CD4-positive, CD25-positive, alpha-beta regulatory T cell (primary cell): ENCODE measurements at regions not wholly inside any gene's neighbourhood (a gene's known extent, or its start where the extent isn't known, plus 50 kb on each side); places are given as distances from the start of the nearest gene placed in this dataset.

Experiments used
- ATAC-seq, 2 donors: fragments of 150-1000 bp; cut with Tn5 transposase; one replicate each; pipeline ENCODE4 v1.10.0; 2021; ENCODE audit warnings: low read depth in 2 of 2, moderate number of reproducible peaks in 2 of 2, moderate library complexity in 1 of 2
- DNase-seq, 3 donors: peaks; one replicate each; pipeline versions ENCODE4 v3.0.0 to v3.0.0-alpha.2; 2012 to 2022; ENCODE audit warnings: mixed read lengths in 1 of 3
- H3K27ac ChIP-seq: one replicate; pipeline ENCODE4 v1.7.0; 2013; ENCODE audit warnings: mild to moderate bottlenecking, low read length; ENCODE audit not compliant: insufficient read depth, poor library complexity, severe bottlenecking
- H3K27me3 ChIP-seq: one replicate; pipeline ENCODE4 v1.7.0; 2013; ENCODE audit warnings: low read length; ENCODE audit not compliant: control insufficient read depth, insufficient read depth
- H3K36me3 ChIP-seq: one replicate; pipeline ENCODE4 v1.7.0; 2013; ENCODE audit warnings: mild to moderate bottlenecking, low read length, moderate library complexity; ENCODE audit not compliant: control insufficient read depth, insufficient read depth
- H3K4me1 ChIP-seq: 2 replicates; pipeline ENCODE4 v1.7.0; 2013; ENCODE audit warnings: mild to moderate bottlenecking, low read length; ENCODE audit not compliant: insufficient read depth, control insufficient read depth, poor library complexity, severe bottlenecking
- H3K4me3 ChIP-seq: one replicate; pipeline ENCODE4 v1.7.0; 2013; ENCODE audit warnings: low read depth, mild to moderate bottlenecking, low read length, moderate library complexity
- H3K9me3 ChIP-seq, 2 experiments: 1 replicate in 1 of 2; 2 replicates in 1 of 2; pipeline ENCODE4 v1.7.0; 2013; ENCODE audit warnings: low read length in 2 of 2, mild to moderate bottlenecking in 1 of 2, moderate library complexity in 1 of 2; ENCODE audit not compliant: control insufficient read depth in 2 of 2
- H3K27ac Mint-ChIP-seq, 3 donors: one replicate each; pipeline ENCODE4 v1.8.0; 2020 to 2022; ENCODE audit warnings: mild to moderate bottlenecking in 3 of 3, mixed read lengths in 3 of 3, moderate library complexity in 2 of 3
- H3K27me3 Mint-ChIP-seq: one replicate; pipeline ENCODE4 v1.8.0; 2022; ENCODE audit warnings: mild to moderate bottlenecking, mixed read lengths
- H3K36me3 Mint-ChIP-seq: one replicate; pipeline ENCODE4 v1.8.0; 2020; ENCODE audit warnings: mixed read lengths
- H3K4me1 Mint-ChIP-seq, 4 donors: one replicate each; pipeline ENCODE4 v1.8.0; 2020 to 2022; ENCODE audit warnings: mixed read lengths in 4 of 4, mild to moderate bottlenecking in 1 of 4
- H3K4me3 Mint-ChIP-seq, 4 donors: one replicate each; pipeline ENCODE4 v1.8.0; 2020 to 2022; ENCODE audit warnings: mild to moderate bottlenecking in 4 of 4, mixed read lengths in 4 of 4, moderate library complexity in 3 of 4
- H3K9me3 Mint-ChIP-seq, 7 donors: one replicate each; pipeline ENCODE4 v1.8.0; 2020 to 2022; ENCODE audit warnings: mixed read lengths in 7 of 7, mild to moderate bottlenecking in 3 of 7, moderate library complexity in 2 of 7

GRCh38 chr6:65955034-65955433, 248.0 kb upstream of the EYS start:
- no peaks in the 10 kb centered on the region for H3K27me3 ChIP-seq
- ATAC-seq (no peak), DNase-seq (no peak)
- H3K27ac ChIP-seq: no peak overlapping the region
- Mint-ChIP-seq H3K27ac (no peak overlapping the region), H3K9me3 (peaks cover 0 to 12% (median 4%) of the 10 kb centered on the region in 7 donors), H3K36me3 (no peaks in the 10 kb centered on the region), H3K4me3 (no peak overlapping the region), H3K4me1 (no peaks in the 10 kb centered on the region), H3K27me3 (no peaks in the 10 kb centered on the region)
- H3K4me3 ChIP-seq: no peak overlapping the region
- no peaks in the 10 kb centered on the region for H3K36me3 ChIP-seq
- peaks cover 0 to 4% of the 10 kb centered on the region in 2 experiments for H3K9me3 ChIP-seq
- H3K4me1 ChIP-seq: no peaks in the 10 kb centered on the region

DNA sequence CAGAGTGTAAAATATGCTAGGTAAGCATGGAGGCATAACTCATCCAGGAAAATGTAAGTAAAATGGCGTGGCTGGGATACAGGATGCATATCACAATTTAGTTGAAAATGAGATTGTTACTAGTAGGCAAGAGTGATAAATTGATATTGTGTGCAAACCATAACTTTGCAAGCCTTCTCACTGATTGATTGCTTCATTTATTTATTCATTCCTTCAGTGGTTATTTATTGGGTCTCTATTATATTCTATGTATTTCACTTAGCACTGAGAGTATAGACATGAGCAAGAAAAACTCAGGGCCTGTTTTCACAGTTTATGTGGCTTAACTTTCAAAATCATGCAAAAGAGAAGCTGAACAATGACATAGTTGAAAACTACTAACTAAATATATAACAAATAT, 241.0 kb upstream of the EYS start:
- no peak overlapping the region for H3K27ac Mint-ChIP-seq
- H3K4me3 ChIP-seq: no peak overlapping the region
- no peaks in the 10 kb centered on the region for H3K4me1 Mint-ChIP-seq
- H3K9me3 Mint-ChIP-seq: peaks cover 0 to 12% (median 4%) of the 10 kb centered on the region in 7 donors
- no peaks in the 10 kb centered on the region for H3K27me3 ChIP-seq
- no peak for ATAC-seq
- peaks cover 2 to 3% of the 10 kb centered on the region in 2 experiments for H3K9me3 ChIP-seq
- no peak overlapping the region for H3K27ac ChIP-seq
- no peak for DNase-seq
- H3K4me1 ChIP-seq: no peaks in the 10 kb centered on the region
- H3K27me3 Mint-ChIP-seq: no peaks in the 10 kb centered on the region
- H3K36me3 Mint-ChIP-seq: no peaks in the 10 kb centered on the region
- no peak overlapping the region for H3K4me3 Mint-ChIP-seq
- H3K36me3 ChIP-seq: no peaks in the 10 kb centered on the region

DNA sequence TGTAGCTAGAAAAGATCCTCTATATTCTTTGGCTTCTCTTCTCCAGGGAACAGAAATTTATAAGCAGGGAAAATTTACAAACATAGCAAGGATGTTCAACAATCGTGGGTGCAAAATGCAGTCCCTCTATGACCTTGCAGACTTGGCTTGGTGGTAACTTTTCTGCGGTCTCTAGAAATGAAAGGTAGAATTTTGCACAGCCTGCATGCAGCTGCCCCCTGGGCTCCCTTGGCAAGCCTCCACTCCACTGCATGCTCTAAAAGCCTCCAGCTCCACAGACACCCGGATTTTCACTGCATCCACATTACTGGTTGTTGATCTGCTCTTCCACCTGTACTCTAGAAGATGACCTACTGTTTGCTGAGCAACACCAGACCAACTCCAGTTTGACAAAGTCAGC, 236.5 kb upstream of the EYS start:
- DNase-seq (no peak), ATAC-seq (no peak)
- H3K9me3 ChIP-seq: peaks cover 2 to 8% of the 10 kb centered on the region in 2 experiments
- H3K4me1 ChIP-seq: no peaks in the 10 kb centered on the region
- Mint-ChIP-seq H3K27ac (no peak overlapping the region), H3K36me3 (no peaks in the 10 kb centered on the region), H3K9me3 (peaks cover 0 to 11% (median 4%) of the 10 kb centered on the region in 7 donors), H3K27me3 (no peaks in the 10 kb centered on the region), H3K4me1 (no peaks in the 10 kb centered on the region), H3K4me3 (no peak overlapping the region)
- H3K27ac ChIP-seq: no peak overlapping the region
- H3K4me3 ChIP-seq: no peak overlapping the region
- no peaks in the 10 kb centered on the region for H3K36me3 ChIP-seq
- no peaks in the 10 kb centered on the region for H3K27me3 ChIP-seq

DNA sequence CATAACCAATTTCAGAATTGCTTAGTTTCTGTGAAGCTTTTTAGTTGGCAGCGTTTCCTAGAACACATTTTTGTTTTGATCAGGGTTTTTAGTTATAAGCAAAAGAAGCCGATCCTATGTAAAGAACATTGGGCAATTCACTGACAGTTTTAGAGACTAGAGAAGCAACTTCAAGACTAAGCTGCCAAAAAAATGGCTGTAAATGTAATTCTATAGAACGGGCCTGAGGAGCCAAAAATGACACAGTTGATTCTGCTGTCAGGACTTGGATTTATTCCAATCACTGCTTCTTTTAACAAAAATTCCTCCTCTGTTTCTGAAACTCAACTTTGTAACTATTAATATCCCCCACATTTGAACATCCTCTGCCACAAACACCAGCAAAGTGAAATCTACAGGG, 236.0 kb upstream of the EYS start:
- DNase-seq: no peak
- H3K4me3 Mint-ChIP-seq: no peak overlapping the region
- Histone ChIP-seq H3K27me3 (no peaks in the 10 kb centered on the region), H3K4me1 (no peaks in the 10 kb centered on the region), H3K27ac (no peak overlapping the region), H3K36me3 (no peaks in the 10 kb centered on the region), H3K4me3 (no peak overlapping the region), H3K9me3 (peaks cover 2 to 10% of the 10 kb centered on the region in 2 experiments)
- ATAC-seq: no peak
- no peaks in the 10 kb centered on the region for H3K4me1 Mint-ChIP-seq
- no peaks in the 10 kb centered on the region for H3K36me3 Mint-ChIP-seq
- H3K9me3 Mint-ChIP-seq: peaks cover 0 to 13% (median 5%) of the 10 kb centered on the region in 7 donors
- H3K27me3 Mint-ChIP-seq: no peaks in the 10 kb centered on the region
- H3K27ac Mint-ChIP-seq: no peak overlapping the region

DNA sequence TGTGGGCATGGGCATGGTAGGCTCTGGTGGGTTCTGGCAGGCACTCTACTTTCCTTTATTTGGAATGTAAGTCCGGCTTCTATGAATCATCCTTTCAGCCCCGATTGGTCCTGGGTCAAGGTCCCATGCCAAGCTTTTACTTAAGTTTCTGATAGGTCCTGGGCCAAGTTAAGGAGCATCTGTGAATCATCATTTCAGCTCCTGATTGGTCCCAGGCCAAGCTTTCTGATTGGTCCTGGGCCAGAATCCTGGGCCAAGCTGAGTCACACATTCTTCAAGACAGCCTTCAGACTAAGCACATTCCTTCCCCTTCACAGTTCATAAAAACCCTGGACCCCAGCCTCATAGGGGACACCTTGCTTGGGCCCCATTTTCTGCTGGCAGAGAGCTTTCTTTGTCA, 231.0 kb upstream of the EYS start:
- ATAC-seq: no peak
- no peaks in the 10 kb centered on the region for H3K4me1 ChIP-seq
- H3K27me3 Mint-ChIP-seq: no peaks in the 10 kb centered on the region
- H3K9me3 ChIP-seq: peaks cover 2 to 15% of the 10 kb centered on the region in 2 experiments
- no peaks in the 10 kb centered on the region for H3K36me3 ChIP-seq
- no peak overlapping the region for H3K27ac Mint-ChIP-seq
- peaks cover 3 to 10% (median 5%) of the 10 kb centered on the region in 7 donors for H3K9me3 Mint-ChIP-seq
- H3K4me3 Mint-ChIP-seq: no peak overlapping the region
- H3K27ac ChIP-seq: no peak overlapping the region
- DNase-seq: no peak
- no peaks in the 10 kb centered on the region for H3K36me3 Mint-ChIP-seq
- H3K27me3 ChIP-seq: no peaks in the 10 kb centered on the region
- H3K4me1 Mint-ChIP-seq: no peaks in the 10 kb centered on the region
- no peak overlapping the region for H3K4me3 ChIP-seq

GRCh38 chr6:65935412-65935811, 228.4 kb upstream of the EYS start:
- H3K4me1 ChIP-seq: no peaks in the 10 kb centered on the region
- no peaks in the 10 kb centered on the region for H3K27me3 ChIP-seq
- H3K36me3 ChIP-seq: no peaks in the 10 kb centered on the region
- H3K9me3 ChIP-seq: peaks cover 2 to 19% of the 10 kb centered on the region in 2 experiments
- H3K4me3 ChIP-seq: no peak overlapping the region
- no peaks in the 10 kb centered on the region for H3K36me3 Mint-ChIP-seq
- no peak overlapping the region for H3K27ac Mint-ChIP-seq
- no peak for ATAC-seq
- DNase-seq: no peak
- H3K27me3 Mint-ChIP-seq: no peaks in the 10 kb centered on the region
- no peaks in the 10 kb centered on the region for H3K4me1 Mint-ChIP-seq
- no peak overlapping the region for H3K27ac ChIP-seq
- peaks cover 2 to 13% (median 5%) of the 10 kb centered on the region in 7 donors for H3K9me3 Mint-ChIP-seq
- H3K4me3 Mint-ChIP-seq: no peak overlapping the region

- Histone ChIP-seq H3K27ac (no peak overlapping the region), H3K4me1 (no peaks in the 10 kb centered on the region), H3K27me3 (no peaks in the 10 kb centered on the region), H3K9me3 (peaks cover 5 to 25% of the 10 kb centered on the region in 2 experiments), H3K36me3 (no peaks in the 10 kb centered on the region), H3K4me3 (no peak overlapping the region)
- Mint-ChIP-seq H3K27me3 (no peaks in the 10 kb centered on the region), H3K36me3 (no peaks in the 10 kb centered on the region), H3K9me3 (peaks cover 2 to 15% (median 5%) of the 10 kb centered on the region in 7 donors), H3K27ac (no peak overlapping the region), H3K4me3 (no peak overlapping the region), H3K4me1 (no peaks in the 10 kb centered on the region)
- no peak for DNase-seq
- ATAC-seq: no peak
Observed at GRCh38 chr6:65933390-65933789, 226.4 kb upstream of the EYS start.

GRCh38 chr6:65927141-65927540, 220.1 kb upstream of the EYS start:
- Histone ChIP-seq H3K4me3 (no peak overlapping the region), H3K9me3 (peaks cover 3 to 14% of the 10 kb centered on the region in 2 experiments), H3K4me1 (no peaks in the 10 kb centered on the region), H3K27ac (no peak overlapping the region), H3K27me3 (no peaks in the 10 kb centered on the region), H3K36me3 (no peaks in the 10 kb centered on the region)
- Mint-ChIP-seq H3K27me3 (no peaks in the 10 kb centered on the region), H3K9me3 (peaks cover 0 to 16% (median 8%) of the 10 kb centered on the region in 7 donors), H3K4me3 (no peak overlapping the region), H3K27ac (no peak overlapping the region), H3K4me1 (no peaks in the 10 kb centered on the region), H3K36me3 (no peaks in the 10 kb centered on the region)
- DNase-seq (no peak), ATAC-seq (no peak)
